ENCODE measurements at regions not wholly inside any gene's neighbourhood (a gene's known extent, or its start where the extent isn't known, plus 50 kb on each side); places are given as distances from the start of the nearest gene placed in this dataset.

GRCh38 chr6:142676647-142677192 lies 268.3 kb downstream of the HIVEP2 start:
- TF ChIP-seq SPI1 (IDR thresholded peaks at IDR 0.05; ENCODE audit: borderline replicate concordance, insufficient read depth, low read depth, low read length) (no peak), CTCF (IDR thresholded peaks at IDR 0.05 in 2 of 3, conservative IDR thresholded peaks at IDR 0.05 in 1 of 3; ENCODE audit: control insufficient read depth in 2 of 3, extremely low read depth in 1 of 3, insufficient read depth in 1 of 3, low read depth in 3 of 3, low read length in 3 of 3) (no peak), GABPA (IDR thresholded peaks at IDR 0.05; ENCODE audit: low read depth) (no peak), EGR1 (IDR thresholded peaks at IDR 0.05; ENCODE audit: borderline replicate concordance in 1 of 2, low read depth in 2 of 2, low read length in 2 of 2) (no peak), JUNB (IDR thresholded peaks at IDR 0.05) (no peak), CBX5 (IDR thresholded peaks at IDR 0.05; ENCODE audit: low read depth) (no peak), RCOR1 (conservative IDR thresholded peaks at IDR 0.05; ENCODE audit: low read depth, low read length) (no peak), POLR2AphosphoS5 (IDR thresholded peaks at IDR 0.05; ENCODE audit: low read length) (no peak), EZH2 (IDR thresholded peaks at IDR 0.05; ENCODE audit: borderline replicate concordance, control insufficient read depth, low read depth, low read length) (no peak), POLR2A (IDR thresholded peaks at IDR 0.05; ENCODE audit: low read depth, low read length) (no peak), NR2C1 (IDR thresholded peaks at IDR 0.05) (no peak), SMAD5 (IDR thresholded peaks at IDR 0.05; ENCODE audit: low read depth) (no peak), SIN3A (IDR thresholded peaks at IDR 0.05; ENCODE audit: low read depth, low read length) (no peak)

All from GM12878 (cell line).